H9 (cell line): ENCODE measurements at regions not wholly inside any gene's neighbourhood (a gene's known extent, or its start where the extent isn't known, plus 50 kb on each side); places are given as distances from the start of the nearest gene placed in this dataset.

Experiments
- DNase-seq: peaks from one replicate; pipeline ENCODE4 v3.0.0-alpha.2; 2017
- H2AFZ ChIP-seq: one replicate; pipeline ENCODE4 v1.6.1; 2013; ENCODE audit warnings: mild to moderate bottlenecking, low read length, control low read depth, moderate library complexity
- H2AK5ac ChIP-seq: 2 replicates; pipeline ENCODE4 v1.6.1; 2013; ENCODE audit warnings: low read length, control low read depth, mixed read lengths; ENCODE audit not compliant: insufficient read length
- H2BK120ac ChIP-seq: one replicate; pipeline ENCODE4 v1.6.1; 2013; ENCODE audit warnings: low read depth, mild to moderate bottlenecking, low read length, control low read depth, inconsistent platforms; ENCODE audit not compliant: poor library complexity, severe bottlenecking
- H2BK12ac ChIP-seq: 2 replicates; pipeline ENCODE4 v1.6.1; 2013; ENCODE audit warnings: low read length, control low read depth, mixed read lengths, low read depth; ENCODE audit not compliant: insufficient read length
- H2BK15ac ChIP-seq: 2 replicates; pipeline ENCODE4 v1.6.1; 2013; ENCODE audit warnings: low read depth, low read length, control low read depth
- H2BK20ac ChIP-seq: one replicate; pipeline ENCODE4 v1.6.1; 2013; ENCODE audit warnings: low read depth, mild to moderate bottlenecking, low read length, control low read depth, inconsistent platforms; ENCODE audit not compliant: poor library complexity, severe bottlenecking
- H2BK5ac ChIP-seq: 2 replicates; pipeline ENCODE4 v1.6.1; 2013; ENCODE audit warnings: low read length, control low read depth, mixed read lengths; ENCODE audit not compliant: insufficient read length
- H3K14ac ChIP-seq: 2 replicates; pipeline ENCODE4 v1.6.1; 2013; ENCODE audit warnings: low read length, control low read depth; ENCODE audit not compliant: insufficient read depth
- H3K18ac ChIP-seq: 2 replicates; pipeline ENCODE4 v1.6.1; 2013; ENCODE audit warnings: low read depth, mild to moderate bottlenecking, mixed read lengths, low read length, control low read depth; ENCODE audit not compliant: insufficient read length
- H3K23ac ChIP-seq: 2 replicates; pipeline ENCODE4 v1.6.1; 2013; ENCODE audit warnings: low read length, control low read depth, mixed read lengths, low read depth; ENCODE audit not compliant: insufficient read length
- H3K23me2 ChIP-seq: 2 replicates; pipeline ENCODE4 v1.6.1; 2013; ENCODE audit warnings: low read depth, mild to moderate bottlenecking, mixed read lengths, low read length, control low read depth; ENCODE audit not compliant: insufficient read length, poor library complexity, severe bottlenecking
- H3K27ac ChIP-seq: 2 replicates; pipeline ENCODE4 v1.5.1; 2013; ENCODE audit warnings: low read length, control low read depth, mixed read lengths, low read depth; ENCODE audit not compliant: insufficient read length
- H3K27me3 ChIP-seq: 2 replicates; pipeline ENCODE4 v1.6.1; 2013; ENCODE audit warnings: low read length, control low read depth, inconsistent platforms; ENCODE audit not compliant: insufficient read depth
- H3K4ac ChIP-seq: 2 replicates; pipeline ENCODE4 v1.6.1; 2013; ENCODE audit warnings: low read depth, mild to moderate bottlenecking, control low read depth, inconsistent platforms, low read length, moderate library complexity
- H3K4me1 ChIP-seq: 2 replicates; pipeline ENCODE4 v1.6.1; 2013; ENCODE audit warnings: low read length, control low read depth, inconsistent platforms; ENCODE audit not compliant: insufficient read depth
- H3K4me2 ChIP-seq: 2 replicates; pipeline ENCODE4 v1.6.1; 2013; ENCODE audit warnings: low read length, control low read depth, mixed read lengths; ENCODE audit not compliant: insufficient read length, insufficient read depth
- H3K56ac ChIP-seq: 2 replicates; pipeline ENCODE4 v1.6.1; 2013; ENCODE audit warnings: low read depth, mild to moderate bottlenecking, mixed read lengths, low read length, control low read depth; ENCODE audit not compliant: insufficient read length
- H3K79me1 ChIP-seq: 2 replicates; pipeline ENCODE4 v1.6.1; 2013; ENCODE audit warnings: low read depth, mild to moderate bottlenecking, moderate library complexity, low read length, control low read depth, inconsistent platforms; ENCODE audit not compliant: insufficient read depth, poor library complexity, severe bottlenecking
- H3K79me2 ChIP-seq: 2 replicates; pipeline ENCODE4 v1.6.1; 2013; ENCODE audit warnings: low read length, control low read depth, inconsistent platforms; ENCODE audit not compliant: insufficient read depth
- H3K9ac ChIP-seq: 2 replicates; pipeline ENCODE4 v1.6.1; 2013; ENCODE audit warnings: low read length, control low read depth, mixed read lengths; ENCODE audit not compliant: insufficient read length; ENCODE audit errors: extremely low read depth
- H3K9me3 ChIP-seq: one replicate; pipeline ENCODE4 v1.6.1; 2013; ENCODE audit warnings: low read depth, low read length, inconsistent platforms; ENCODE audit not compliant: control insufficient read depth
- H3T11ph ChIP-seq: one replicate; pipeline ENCODE4 v1.6.1; 2013; ENCODE audit warnings: mild to moderate bottlenecking, low read length, control low read depth, inconsistent platforms
- H4K20me1 ChIP-seq: one replicate; pipeline ENCODE4 v1.6.1; 2013; ENCODE audit not compliant: control insufficient read depth, insufficient read length, insufficient read depth
- H4K5ac ChIP-seq: 2 replicates; pipeline ENCODE4 v1.6.1; 2013; ENCODE audit warnings: low read depth, mild to moderate bottlenecking, mixed read lengths, low read length, control low read depth; ENCODE audit not compliant: insufficient read length
- H4K8ac ChIP-seq: replicated peaks from 2 replicates; pipeline ENCODE4 v1.6.1; 2013; ENCODE audit warnings: low read length, control low read depth, mixed read lengths, low read depth; ENCODE audit not compliant: insufficient read length
- H4K91ac ChIP-seq: 2 replicates; pipeline ENCODE4 v1.6.1; 2013; ENCODE audit warnings: low read depth, mild to moderate bottlenecking, moderate library complexity, mixed read lengths, low read length, control low read depth; ENCODE audit not compliant: insufficient read length
- H3K27ac Mint-ChIP-seq, 3 experiments: 2 replicates in 2 of 3; 3 replicates in 1 of 3; pipeline ENCODE4 v1.8.0; 2020 to 2021; ENCODE audit warnings: mixed read lengths in 3 of 3, mild to moderate bottlenecking in 1 of 3, moderate library complexity in 1 of 3
- H3K27me3 Mint-ChIP-seq: 2 replicates; pipeline ENCODE4 v1.8.0; 2021; ENCODE audit warnings: low read depth, mild to moderate bottlenecking, moderate library complexity, mixed read lengths
- H3K36me3 Mint-ChIP-seq, 3 experiments: 2 replicates in 2 of 3; 3 replicates in 1 of 3; pipeline ENCODE4 v1.8.0; 2020 to 2021; ENCODE audit warnings: low read depth in 3 of 3, mixed read lengths in 3 of 3; ENCODE audit not compliant: insufficient read depth in 1 of 3
- H3K4me1 Mint-ChIP-seq, 2 experiments: 2 replicates each; pipeline ENCODE4 v1.8.0; 2020; ENCODE audit warnings: mixed read lengths in 2 of 2
- H3K4me3 Mint-ChIP-seq, 2 experiments: 2 replicates in 1 of 2; 3 replicates in 1 of 2; pipeline ENCODE4 v1.8.0; 2020 to 2021; ENCODE audit warnings: mild to moderate bottlenecking in 2 of 2, mixed read lengths in 2 of 2, moderate library complexity in 1 of 2
- H3K9me3 Mint-ChIP-seq, 2 experiments: 2 replicates in 1 of 2; 3 replicates in 1 of 2; pipeline ENCODE4 v1.8.0; 2020; ENCODE audit warnings: mild to moderate bottlenecking in 2 of 2, mixed read lengths in 2 of 2, moderate library complexity in 1 of 2
- whole genome bisulfite sequencing: extraction: QIAGEN DNeasy Blood & Tissue Kit; methylation state at CpG from one replicate; pipeline ENCODE4 v1.1.7; 2013; ENCODE audit warnings: missing lambda C conversion rate, low lambda C conversion rate, mixed read lengths; ENCODE audit not compliant: insufficient read length; ENCODE audit errors: extremely low coverage; 5-methylcytosine and 5-hydroxymethylcytosine counted together
- TF ChIP-seq, protein P1 (sequence below): fragments of 200-600 bp; sonication (generic); conservative IDR thresholded peaks from 3 replicates; pipeline ENCODE4 v1.8.0; 2021; ENCODE audit warnings: antibody characterized with exemption, mild to moderate bottlenecking

GRCh38 chr10:23899166-23899565, 309.8 kb upstream of the KIAA1217 start:
- no peak overlapping the region for H3K18ac ChIP-seq
- H3K9me3 Mint-ChIP-seq, result no peaks in the 10 kb centered on the region; a peak in 2 of 5 replicates
- H3T11ph ChIP-seq, result no peak overlapping the region
- no peaks in the 10 kb centered on the region for H3K79me2 ChIP-seq
- no peaks in the 10 kb centered on the region for H3K4me1 Mint-ChIP-seq
- no peak for DNase-seq
- no peak overlapping the region for H2BK15ac ChIP-seq
- H3K27ac ChIP-seq, result no peak overlapping the region
- WGBS, result no CpG with 5 or more reads among the region's 2 CpGs
- H3K27me3 ChIP-seq, result no peaks in the 10 kb centered on the region
- H4K8ac ChIP-seq, result no peak overlapping the region
- H4K20me1 ChIP-seq, result no peaks in the 10 kb centered on the region
- no peaks in the 10 kb centered on the region for H3K27me3 Mint-ChIP-seq
- H3K36me3 Mint-ChIP-seq, result no peaks in the 10 kb centered on the region; a peak in 1 of 7 replicates
- no peak overlapping the region for H3K14ac ChIP-seq
- H2BK12ac ChIP-seq, result no peak overlapping the region
- no peak overlapping the region for H2BK120ac ChIP-seq
- no peak overlapping the region for H3K9ac ChIP-seq
- H3K4me3 Mint-ChIP-seq, result no peak overlapping the region
- H4K5ac ChIP-seq, result no peak overlapping the region
- H3K79me1 ChIP-seq, result no peaks in the 10 kb centered on the region
- H3K27ac Mint-ChIP-seq, result no peak overlapping the region
- H2AK5ac ChIP-seq, result no peak overlapping the region
- H2BK20ac ChIP-seq, result no peak overlapping the region
- H3K56ac ChIP-seq, result no peak overlapping the region
- H3K4me2 ChIP-seq, result no peak overlapping the region
- no peak overlapping the region for H3K23ac ChIP-seq
- H4K91ac ChIP-seq, result no peak overlapping the region
- no peak overlapping the region for H3K4ac ChIP-seq
- no peaks in the 10 kb centered on the region for H3K9me3 ChIP-seq
- no peak overlapping the region for H2BK5ac ChIP-seq
- H3K4me1 ChIP-seq, result no peaks in the 10 kb centered on the region
- H2AFZ ChIP-seq, result no peak overlapping the region
- TF ChIP-seq, protein P1, sequence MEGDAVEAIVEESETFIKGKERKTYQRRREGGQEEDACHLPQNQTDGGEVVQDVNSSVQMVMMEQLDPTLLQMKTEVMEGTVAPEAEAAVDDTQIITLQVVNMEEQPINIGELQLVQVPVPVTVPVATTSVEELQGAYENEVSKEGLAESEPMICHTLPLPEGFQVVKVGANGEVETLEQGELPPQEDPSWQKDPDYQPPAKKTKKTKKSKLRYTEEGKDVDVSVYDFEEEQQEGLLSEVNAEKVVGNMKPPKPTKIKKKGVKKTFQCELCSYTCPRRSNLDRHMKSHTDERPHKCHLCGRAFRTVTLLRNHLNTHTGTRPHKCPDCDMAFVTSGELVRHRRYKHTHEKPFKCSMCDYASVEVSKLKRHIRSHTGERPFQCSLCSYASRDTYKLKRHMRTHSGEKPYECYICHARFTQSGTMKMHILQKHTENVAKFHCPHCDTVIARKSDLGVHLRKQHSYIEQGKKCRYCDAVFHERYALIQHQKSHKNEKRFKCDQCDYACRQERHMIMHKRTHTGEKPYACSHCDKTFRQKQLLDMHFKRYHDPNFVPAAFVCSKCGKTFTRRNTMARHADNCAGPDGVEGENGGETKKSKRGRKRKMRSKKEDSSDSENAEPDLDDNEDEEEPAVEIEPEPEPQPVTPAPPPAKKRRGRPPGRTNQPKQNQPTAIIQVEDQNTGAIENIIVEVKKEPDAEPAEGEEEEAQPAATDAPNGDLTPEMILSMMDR, result no peak
- no peaks in the 10 kb centered on the region for H3K23me2 ChIP-seq
